Erythroblast (primary cell): ENCODE measurements at regions not wholly inside any gene's neighbourhood (a gene's known extent, or its start where the extent isn't known, plus 50 kb on each side); places are given as distances from the start of the nearest gene placed in this dataset.

Source experiments
- GATA1 ChIP-seq: IDR thresholded peaks from 2 replicates; pipeline ENCODE4 v1.6.1; 2011; ENCODE audit warnings: low read depth, mild to moderate bottlenecking, control low read depth, low read length, moderate library complexity
- POLR2A ChIP-seq: IDR thresholded peaks from 2 replicates; pipeline ENCODE4 v1.6.1; 2011; ENCODE audit warnings: mild to moderate bottlenecking, low read length

DNA sequence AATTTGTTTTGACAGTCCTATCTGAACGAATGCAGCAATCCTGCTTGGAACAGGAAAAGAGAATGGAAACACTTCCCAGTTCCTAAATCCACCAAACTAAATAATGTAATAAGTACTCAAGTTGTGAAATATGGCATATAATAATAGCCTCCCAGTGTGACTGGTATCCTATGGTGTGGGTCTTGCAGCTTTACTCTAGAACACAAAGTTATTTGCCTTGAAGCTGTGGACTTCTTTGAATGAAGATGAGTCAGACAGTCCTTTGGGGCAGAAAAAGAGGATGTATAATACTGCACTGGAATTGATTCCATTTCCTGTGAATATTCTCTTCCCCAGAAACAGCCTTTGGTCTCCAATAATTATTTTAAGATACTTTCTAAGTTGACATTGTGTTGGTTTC lies 887.0 kb downstream of the KCNA4 start:
- TF ChIP-seq POLR2A: no peak
- no peak for TF ChIP-seq GATA1
